ENCODE measurements at regions not wholly inside any gene's neighbourhood (a gene's known extent, or its start where the extent isn't known, plus 50 kb on each side); places are given as distances from the start of the nearest gene placed in this dataset.

- no peak for TF ChIP-seq CTCF (optimal IDR thresholded peaks at IDR 0.05 in 1 of 3, IDR thresholded peaks at IDR 0.05 in 1 of 3, conservative IDR thresholded peaks at IDR 0.05 in 1 of 3; ENCODE audit: extremely low read depth in 1 of 3, insufficient read depth in 2 of 3, low read length in 3 of 3)
- TF ChIP-seq EZH2 (IDR thresholded peaks at IDR 0.05; ENCODE audit: low read length), result no peak
These were observed 96.3 kb upstream of the AFDN start for GRCh38 chr6:167730441-167730840.

Data from keratinocyte (primary cell).